ENCODE measurements at regions not wholly inside any gene's neighbourhood (a gene's known extent, or its start where the extent isn't known, plus 50 kb on each side); places are given as distances from the start of the nearest gene placed in this dataset.

DNA sequence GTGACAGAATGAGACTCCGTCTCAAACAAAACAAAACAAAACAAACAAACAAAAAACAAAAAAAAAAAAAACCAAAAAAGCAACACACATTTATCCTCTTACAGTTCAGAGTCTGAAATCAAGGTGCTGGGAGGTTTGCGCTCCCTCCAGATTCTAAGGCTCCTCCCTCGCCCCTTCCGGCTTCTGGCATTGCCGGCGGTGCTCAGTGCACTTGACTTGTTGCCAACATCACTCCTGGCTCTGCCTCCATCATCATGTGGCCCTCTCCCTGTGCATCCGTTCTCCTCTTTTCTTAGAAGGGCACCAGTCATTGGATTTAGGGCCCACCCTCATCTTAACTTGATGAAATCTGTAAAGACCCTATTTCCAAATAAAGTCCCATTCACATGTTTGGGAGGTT lies 73.8 kb downstream of the RBFOX3 start:
- DNase-seq (ENCODE audit: low spot score) = no peak
- Histone ChIP-seq H3K4me1 (no peaks in the 10 kb centered on the region), H3K27me3 (no peaks in the 10 kb centered on the region), H3K4me3 (no peak overlapping the region), H3K27ac (no peak overlapping the region), H3K9me3 (no peaks in the 10 kb centered on the region), H3K36me3 (no peaks in the 10 kb centered on the region)
- TF ChIP-seq, protein P1, sequence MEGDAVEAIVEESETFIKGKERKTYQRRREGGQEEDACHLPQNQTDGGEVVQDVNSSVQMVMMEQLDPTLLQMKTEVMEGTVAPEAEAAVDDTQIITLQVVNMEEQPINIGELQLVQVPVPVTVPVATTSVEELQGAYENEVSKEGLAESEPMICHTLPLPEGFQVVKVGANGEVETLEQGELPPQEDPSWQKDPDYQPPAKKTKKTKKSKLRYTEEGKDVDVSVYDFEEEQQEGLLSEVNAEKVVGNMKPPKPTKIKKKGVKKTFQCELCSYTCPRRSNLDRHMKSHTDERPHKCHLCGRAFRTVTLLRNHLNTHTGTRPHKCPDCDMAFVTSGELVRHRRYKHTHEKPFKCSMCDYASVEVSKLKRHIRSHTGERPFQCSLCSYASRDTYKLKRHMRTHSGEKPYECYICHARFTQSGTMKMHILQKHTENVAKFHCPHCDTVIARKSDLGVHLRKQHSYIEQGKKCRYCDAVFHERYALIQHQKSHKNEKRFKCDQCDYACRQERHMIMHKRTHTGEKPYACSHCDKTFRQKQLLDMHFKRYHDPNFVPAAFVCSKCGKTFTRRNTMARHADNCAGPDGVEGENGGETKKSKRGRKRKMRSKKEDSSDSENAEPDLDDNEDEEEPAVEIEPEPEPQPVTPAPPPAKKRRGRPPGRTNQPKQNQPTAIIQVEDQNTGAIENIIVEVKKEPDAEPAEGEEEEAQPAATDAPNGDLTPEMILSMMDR (IDR thresholded peaks at IDR 0.05) = no peak

DNA sequence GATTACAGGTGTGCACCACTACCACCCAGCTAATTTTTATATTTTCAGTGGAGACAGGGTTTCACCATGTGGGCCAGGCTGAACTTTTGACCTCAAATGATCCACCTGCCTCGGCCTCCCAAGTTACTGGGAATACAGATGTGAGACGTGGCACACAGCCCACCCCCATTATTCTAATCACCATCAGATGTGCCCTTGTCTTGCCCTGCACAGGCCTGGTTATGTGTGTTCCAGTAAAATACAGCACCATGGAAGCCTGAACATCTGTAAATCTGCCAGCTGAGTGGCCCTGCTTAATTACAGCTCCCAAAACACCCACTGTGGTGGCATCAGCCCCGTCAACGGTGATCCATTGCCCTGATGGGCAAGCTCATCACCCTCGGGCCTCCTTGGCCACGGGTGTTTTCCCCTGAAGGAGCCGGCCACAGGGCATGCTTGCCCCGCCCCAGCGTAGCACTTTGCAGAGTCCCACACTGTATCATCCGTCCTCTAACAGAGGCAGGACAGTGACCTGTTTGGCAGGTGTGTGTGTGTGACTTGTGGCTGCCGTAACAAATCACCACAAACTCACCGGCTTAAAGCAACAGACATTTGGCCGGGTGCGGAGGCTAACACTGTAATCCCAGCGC lies 74.5 kb downstream of the RBFOX3 start:
- Histone ChIP-seq H3K4me3 (no peak overlapping the region), H3K4me1 (no peaks in the 10 kb centered on the region), H3K9me3 (no peaks in the 10 kb centered on the region), H3K27ac (no peak overlapping the region), H3K27me3 (no peaks in the 10 kb centered on the region), H3K36me3 (no peaks in the 10 kb centered on the region)
- TF ChIP-seq, protein P1 (IDR thresholded peaks at IDR 0.05) = no peak
- DNase-seq (ENCODE audit: low spot score) = no peak

DNA sequence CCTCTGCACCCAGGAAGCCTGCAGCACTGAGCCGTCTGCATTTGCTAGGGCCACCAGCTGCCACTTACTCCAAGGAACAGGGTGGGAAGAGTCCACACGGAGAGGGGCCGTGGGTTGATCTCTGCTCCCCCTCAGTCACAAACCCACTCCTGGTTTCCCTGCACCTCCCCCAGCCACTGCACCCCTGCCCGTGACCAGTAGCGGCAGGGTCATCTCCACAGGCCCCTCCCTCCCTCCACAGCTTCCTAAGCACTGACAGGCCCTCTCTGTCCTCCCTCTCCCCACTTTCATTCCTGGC lies 75.2 kb downstream of the RBFOX3 start:
- Histone ChIP-seq H3K36me3 (no peaks in the 10 kb centered on the region), H3K9me3 (no peaks in the 10 kb centered on the region), H3K4me3 (no peak overlapping the region), H3K4me1 (no peaks in the 10 kb centered on the region), H3K27ac (no peak overlapping the region), H3K27me3 (no peaks in the 10 kb centered on the region)
- TF ChIP-seq, protein P1 (IDR thresholded peaks at IDR 0.05) = no peak
- DNase-seq (ENCODE audit: low spot score) = no peak

DNA sequence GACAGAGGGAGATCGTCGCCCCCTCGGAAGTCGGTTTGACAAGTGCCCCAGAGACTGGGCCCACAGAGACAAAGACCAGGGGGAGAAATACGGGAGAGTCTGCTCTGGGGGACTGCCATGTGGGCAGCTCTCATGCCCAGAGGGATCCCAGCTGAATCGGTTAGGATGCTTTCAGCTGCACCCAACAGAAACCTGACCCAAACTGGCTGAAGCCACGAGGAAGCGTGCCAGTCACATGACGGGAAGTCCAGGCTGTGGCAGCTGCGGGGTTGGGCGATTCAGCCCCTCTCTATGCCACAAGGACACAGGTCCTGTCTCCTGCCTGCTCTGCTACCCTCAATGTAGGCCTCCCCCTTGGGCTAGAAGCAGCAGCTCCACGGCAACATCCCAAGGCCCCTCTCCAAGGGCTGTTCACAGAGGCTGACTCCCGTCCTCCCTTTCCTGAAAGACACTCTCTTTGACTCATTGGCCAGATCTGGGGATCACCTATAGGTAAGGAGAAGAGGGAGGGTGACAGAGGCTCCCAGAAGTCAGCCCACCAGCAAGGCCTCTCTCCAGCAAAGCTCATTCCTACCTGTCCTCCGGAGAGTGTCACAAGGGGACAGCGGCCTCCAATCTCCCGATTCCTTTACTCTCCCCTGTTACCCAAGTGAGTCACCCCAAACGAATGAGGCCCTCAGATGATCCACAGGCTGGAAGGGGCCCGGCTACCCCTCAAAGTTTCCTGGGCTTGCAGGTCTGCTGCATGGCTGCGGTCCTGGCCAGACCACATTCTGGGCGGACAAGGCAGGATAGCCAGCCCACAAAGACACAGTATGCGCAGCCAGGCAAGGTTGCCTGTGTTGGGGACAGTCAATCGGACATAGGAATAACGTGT lies 75.8 kb downstream of the RBFOX3 start:
- Histone ChIP-seq H3K4me1 (no peaks in the 10 kb centered on the region), H3K36me3 (no peaks in the 10 kb centered on the region), H3K4me3 (no peak overlapping the region), H3K27ac (no peak overlapping the region), H3K27me3 (no peaks in the 10 kb centered on the region), H3K9me3 (no peaks in the 10 kb centered on the region)
- DNase-seq (ENCODE audit: low spot score) = no peak
- TF ChIP-seq, protein P1 (IDR thresholded peaks at IDR 0.05) = no peak

DNA sequence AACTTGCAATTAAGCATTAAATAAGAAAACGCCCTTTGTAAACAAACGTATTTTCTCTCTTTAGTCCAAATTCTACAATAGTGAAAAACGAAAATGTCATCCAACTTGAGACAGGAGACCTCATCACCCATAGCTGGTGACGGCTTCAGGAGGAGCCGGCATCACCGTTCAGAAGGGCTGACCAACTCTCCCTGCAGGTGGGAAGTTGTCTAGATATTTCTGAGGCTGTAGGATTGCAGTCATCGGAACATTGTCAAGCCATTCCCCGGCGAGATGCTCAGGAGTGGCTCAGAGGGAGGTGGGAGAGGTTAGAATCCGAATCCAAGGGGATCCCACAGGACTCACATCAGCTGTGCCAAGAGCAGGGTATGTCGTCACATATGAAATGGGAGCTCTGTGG lies 76.7 kb downstream of the RBFOX3 start:
- DNase-seq (ENCODE audit: low spot score) = no peak
- TF ChIP-seq, protein P1 (IDR thresholded peaks at IDR 0.05) = no peak
- no peaks in the 10 kb centered on the region for H3K4me1 ChIP-seq
- no peak overlapping the region for H3K27ac ChIP-seq
- no peaks in the 10 kb centered on the region for H3K27me3 ChIP-seq
- no peaks in the 10 kb centered on the region for H3K36me3 ChIP-seq
- H3K4me3 ChIP-seq = no peak overlapping the region
- H3K9me3 ChIP-seq = no peaks in the 10 kb centered on the region
